ENCODE measurements at regions not wholly inside any gene's neighbourhood (a gene's known extent, or its start where the extent isn't known, plus 50 kb on each side); places are given as distances from the start of the nearest gene placed in this dataset.

- Mint-ChIP-seq H3K9me3 (peaks cover 4% of the 10 kb centered on the region), H3K4me1 (no peaks in the 10 kb centered on the region), H3K27me3 (peaks cover 8% of the 10 kb centered on the region), H3K4me3 (no peak overlapping the region), H3K36me3 (no peaks in the 10 kb centered on the region), H3K27ac (no peak overlapping the region)
- no peak for DNase-seq
Observed at GRCh38 chr1:5758000-5758858, 234.0 kb downstream of the NPHP4 start.

GRCh38 chr1:5757187-5757805 is 234.9 kb downstream of the NPHP4 start:
- DNase-seq: no peak
- Mint-ChIP-seq H3K9me3 (peaks cover 4% of the 10 kb centered on the region), H3K27me3 (peaks cover 8% of the 10 kb centered on the region), H3K36me3 (no peaks in the 10 kb centered on the region), H3K27ac (no peak overlapping the region), H3K4me1 (no peaks in the 10 kb centered on the region), H3K4me3 (no peak overlapping the region)

GRCh38 chr1:5756434-5757186 is 235.6 kb downstream of the NPHP4 start:
- no peak for DNase-seq
- Mint-ChIP-seq H3K27me3 (peaks cover 8% of the 10 kb centered on the region), H3K27ac (no peak overlapping the region), H3K9me3 (peaks cover 4% of the 10 kb centered on the region), H3K4me3 (no peak overlapping the region), H3K36me3 (no peaks in the 10 kb centered on the region), H3K4me1 (no peaks in the 10 kb centered on the region)

GRCh38 chr1:5755552-5756125 is 236.6 kb downstream of the NPHP4 start:
- peaks cover 4% of the 10 kb centered on the region for H3K9me3 Mint-ChIP-seq
- no peak overlapping the region for H3K27ac Mint-ChIP-seq
- peaks cover 8% of the 10 kb centered on the region for H3K27me3 Mint-ChIP-seq
- no peak for DNase-seq
- H3K4me3 Mint-ChIP-seq: no peak overlapping the region
- H3K4me1 Mint-ChIP-seq: no peaks in the 10 kb centered on the region
- H3K36me3 Mint-ChIP-seq: no peaks in the 10 kb centered on the region

GRCh38 chr1:5754817-5755551 is 237.2 kb downstream of the NPHP4 start:
- H3K36me3 Mint-ChIP-seq: no peaks in the 10 kb centered on the region
- H3K9me3 Mint-ChIP-seq: no peaks in the 10 kb centered on the region
- DNase-seq: no peak
- H3K4me3 Mint-ChIP-seq: no peak overlapping the region
- H3K27me3 Mint-ChIP-seq: peaks cover 7% of the 10 kb centered on the region
- no peaks in the 10 kb centered on the region for H3K4me1 Mint-ChIP-seq
- no peak overlapping the region for H3K27ac Mint-ChIP-seq

- Mint-ChIP-seq H3K9me3 (no peaks in the 10 kb centered on the region), H3K27me3 (peaks cover 4% of the 10 kb centered on the region), H3K4me1 (no peaks in the 10 kb centered on the region), H3K36me3 (no peaks in the 10 kb centered on the region), H3K27ac (no peak overlapping the region), H3K4me3 (no peak overlapping the region)
- DNase-seq: no peak
Observed at GRCh38 chr1:5753549-5754421, 238.4 kb downstream of the NPHP4 start.

GRCh38 chr1:5752746-5753548 is 239.3 kb downstream of the NPHP4 start:
- no peaks in the 10 kb centered on the region for H3K9me3 Mint-ChIP-seq
- H3K27me3 Mint-ChIP-seq: peaks cover 3% of the 10 kb centered on the region
- no peaks in the 10 kb centered on the region for H3K4me1 Mint-ChIP-seq
- no peak overlapping the region for H3K27ac Mint-ChIP-seq
- no peak overlapping the region for H3K4me3 Mint-ChIP-seq
- no peak for DNase-seq
- H3K36me3 Mint-ChIP-seq: no peaks in the 10 kb centered on the region

GRCh38 chr1:5751833-5752745 is 240.1 kb downstream of the NPHP4 start:
- no peaks in the 10 kb centered on the region for H3K36me3 Mint-ChIP-seq
- no peak for DNase-seq
- no peak overlapping the region for H3K4me3 Mint-ChIP-seq
- no peaks in the 10 kb centered on the region for H3K9me3 Mint-ChIP-seq
- no peaks in the 10 kb centered on the region for H3K4me1 Mint-ChIP-seq
- peaks cover 3% of the 10 kb centered on the region for H3K27me3 Mint-ChIP-seq
- no peak overlapping the region for H3K27ac Mint-ChIP-seq

- Mint-ChIP-seq H3K9me3 (no peaks in the 10 kb centered on the region), H3K27ac (no peak overlapping the region), H3K27me3 (peaks cover 3% of the 10 kb centered on the region), H3K4me3 (no peak overlapping the region), H3K36me3 (no peaks in the 10 kb centered on the region), H3K4me1 (no peaks in the 10 kb centered on the region)
- DNase-seq: no peak
Observed at GRCh38 chr1:5751163-5751540, 241.1 kb downstream of the NPHP4 start.

- Mint-ChIP-seq H3K4me1 (no peaks in the 10 kb centered on the region), H3K9me3 (no peaks in the 10 kb centered on the region), H3K36me3 (no peaks in the 10 kb centered on the region), H3K27ac (no peak overlapping the region), H3K27me3 (peaks cover 7% of the 10 kb centered on the region), H3K4me3 (no peak overlapping the region)
- no peak for DNase-seq
Observed at GRCh38 chr1:5750186-5751162, 241.8 kb downstream of the NPHP4 start.

- DNase-seq: no peak
- Mint-ChIP-seq H3K27ac (no peak overlapping the region), H3K4me1 (no peaks in the 10 kb centered on the region), H3K9me3 (no peaks in the 10 kb centered on the region), H3K36me3 (no peaks in the 10 kb centered on the region), H3K27me3 (peaks cover 12% of the 10 kb centered on the region), H3K4me3 (no peak overlapping the region)
Observed at GRCh38 chr1:5748286-5749225, 243.7 kb downstream of the NPHP4 start.
